Vagina (tissue), 2 donors: ENCODE measurements at regions not wholly inside any gene's neighbourhood (a gene's known extent, or its start where the extent isn't known, plus 50 kb on each side); places are given as distances from the start of the nearest gene placed in this dataset.

Experiments used
- CTCF ChIP-seq, 3 experiments: fragments of 450-650 bp in 2 of 3; fragments of 200-600 bp in 1 of 3; sonication (generic) in 1 of 3; IDR thresholded peaks; one replicate each; pipeline ENCODE4 v1.5.1; 2017 to 2019; ENCODE audit warnings: antibody characterized with exemption in 3 of 3, mild to moderate bottlenecking in 2 of 3, moderate library complexity in 2 of 3
- POLR2A ChIP-seq, 2 donors: fragments of 450-650 bp; IDR thresholded peaks; one replicate each; pipeline ENCODE4 v1.6.1; 2017; ENCODE audit warnings: antibody characterized with exemption in 2 of 2, mild to moderate bottlenecking in 2 of 2, moderate library complexity in 2 of 2
- POLR2AphosphoS5 ChIP-seq, 2 donors: sonication (generic); formaldehyde crosslinking; IDR thresholded peaks; one replicate each; pipeline ENCODE4 v1.9.0; 2017; ENCODE audit warnings: antibody characterized with exemption in 2 of 2, mild to moderate bottlenecking in 2 of 2, low read depth in 1 of 2; ENCODE audit not compliant: insufficient read depth in 1 of 2

- TF ChIP-seq POLR2A (IDR thresholded peaks at IDR 0.05) (no peak), CTCF (IDR thresholded peaks at IDR 0.05) (peak; percentile 25 to 84 (median 65)), POLR2AphosphoS5 (IDR thresholded peaks at IDR 0.05; ENCODE audit: insufficient read depth in 1 of 2, low read depth in 1 of 2) (no peak)
Observed at GRCh38 chr6:138692058-138692977, 81.3 kb upstream of the CCDC28A start.
